Keratinocyte (primary cell): ENCODE measurements at regions not wholly inside any gene's neighbourhood (a gene's known extent, or its start where the extent isn't known, plus 50 kb on each side); places are given as distances from the start of the nearest gene placed in this dataset.

Source experiments
- DNase-seq: peaks from one replicate; pipeline ENCODE4 v3.0.0-alpha.2; 2011; ENCODE audit warnings: low read depth, missing footprints, low spot score
- FAIRE-seq: peaks from 2 replicates; lab custom pipeline; 2011; peaks lifted over from hg19 to GRCh38; lab: Jason Lieb, UNC
- H2AFZ ChIP-seq: 2 replicates; pipeline ENCODE4 v1.6.0; 2012; ENCODE audit warnings: low read length, control low read depth, inconsistent platforms; ENCODE audit not compliant: control insufficient read depth
- H3K27ac ChIP-seq: 2 replicates; pipeline ENCODE4 v1.5.1; 2011; ENCODE audit warnings: low read length; ENCODE audit not compliant: control insufficient read depth, insufficient read depth
- H3K27me3 ChIP-seq: 3 replicates; pipeline ENCODE4 v1.6.0; 2011; ENCODE audit warnings: low read length; ENCODE audit not compliant: control insufficient read depth, insufficient read depth; ENCODE audit errors: extremely low read depth
- H3K36me3 ChIP-seq, 2 experiments: 2 replicates in 1 of 2; 3 replicates in 1 of 2; pipeline ENCODE4 v1.5.1; 2011; ENCODE audit warnings: low read length in 2 of 2, mild to moderate bottlenecking in 1 of 2; ENCODE audit not compliant: control insufficient read depth in 2 of 2, insufficient read depth in 2 of 2; ENCODE audit errors: extremely low read depth in 1 of 2
- H3K4me1 ChIP-seq: 3 replicates; pipeline ENCODE4 v1.5.1; 2011; ENCODE audit warnings: low read length; ENCODE audit not compliant: control insufficient read depth, insufficient read depth; ENCODE audit errors: extremely low read depth
- H3K4me2 ChIP-seq: 3 replicates; pipeline ENCODE4 v1.6.0; 2011; ENCODE audit warnings: low read depth, low read length; ENCODE audit not compliant: control insufficient read depth, insufficient read depth; ENCODE audit errors: extremely low read depth
- H3K4me3 ChIP-seq, 3 experiments: fragments of 200-600 bp in 1 of 3; sonication (generic) in 1 of 3; 2 replicates in 2 of 3; 3 replicates in 1 of 3; pipeline ENCODE4 v1.5.1; 2011 to 2016; ENCODE audit warnings: low read length in 3 of 3, mild to moderate bottlenecking in 3 of 3, control low read depth in 2 of 3, inconsistent platforms in 1 of 3, low read depth in 1 of 3, mixed read lengths in 1 of 3, mixed run types in 1 of 3, moderate library complexity in 1 of 3; ENCODE audit not compliant: control insufficient read depth in 2 of 3, insufficient read depth in 2 of 3; ENCODE audit errors: extremely low read depth in 1 of 3
- H3K79me2 ChIP-seq: 2 replicates; pipeline ENCODE4 v1.6.0; 2012; ENCODE audit warnings: low read length; ENCODE audit not compliant: control insufficient read depth, insufficient read depth
- H3K9ac ChIP-seq: 3 replicates; pipeline ENCODE4 v1.6.0; 2011; ENCODE audit warnings: low read length; ENCODE audit not compliant: control insufficient read depth, insufficient read depth; ENCODE audit errors: extremely low read depth
- H3K9me1 ChIP-seq: 3 replicates; pipeline ENCODE4 v1.6.0; 2011; ENCODE audit warnings: low read length; ENCODE audit not compliant: control insufficient read depth, insufficient read depth; ENCODE audit errors: extremely low read depth
- H3K9me3 ChIP-seq: 2 replicates; pipeline ENCODE4 v1.5.1; 2012; ENCODE audit warnings: low read depth, low read length; ENCODE audit not compliant: control insufficient read depth
- H4K20me1 ChIP-seq: 3 replicates; pipeline ENCODE4 v1.6.0; 2011; ENCODE audit warnings: low read length; ENCODE audit not compliant: control insufficient read depth, insufficient read depth; ENCODE audit errors: extremely low read depth
- CTCF ChIP-seq, 3 experiments: IDR thresholded peaks in 1 of 3; conservative IDR thresholded peaks in 1 of 3; optimal IDR thresholded peaks in 1 of 3; 2 replicates in 2 of 3; 3 replicates in 1 of 3; pipeline versions ENCODE3 to v1.5.1; 2011; ENCODE audit warnings: low read length in 3 of 3, mild to moderate bottlenecking in 3 of 3, moderate library complexity in 2 of 3, control low read depth in 1 of 3, inconsistent platforms in 1 of 3; ENCODE audit not compliant: insufficient read depth in 2 of 3; ENCODE audit errors: extremely low read depth in 1 of 3
- EZH2 ChIP-seq: IDR thresholded peaks from one replicate; pipeline ENCODE4 v1.6.1; 2012; ENCODE audit warnings: inconsistent platforms, mild to moderate bottlenecking, low read length, moderate library complexity
- dilution Hi-C: fragments of 300-500 bp; cut with MboI; formaldehyde crosslinking; loops from one replicate; pipeline ENCODE4 v1.7.0; 2020; ENCODE audit warnings: low sequenced_read_pairs; ENCODE audit not compliant: extremely low pct_ligation_motif_present

GRCh38 chr4:156620786-156621185 is 350.8 kb downstream of the PDGFC start:
- Histone ChIP-seq H3K4me3 (no peak overlapping the region), H3K79me2 (no peaks in the 10 kb centered on the region), H3K9me1 (no peaks in the 10 kb centered on the region), H3K27ac (no peak overlapping the region), H3K9me3 (no peaks in the 10 kb centered on the region), H4K20me1 (no peaks in the 10 kb centered on the region), H3K27me3 (no peaks in the 10 kb centered on the region), H2AFZ (no peak overlapping the region), H3K9ac (no peak overlapping the region), H3K36me3 (no peaks in the 10 kb centered on the region), H3K4me2 (no peak overlapping the region), H3K4me1 (no peaks in the 10 kb centered on the region)
- dilution Hi-C loops: no loop called here
- DNase-seq: no peak
- FAIRE-seq: no peak
- TF ChIP-seq EZH2: no peak
- no peak for TF ChIP-seq CTCF (optimal IDR thresholded peaks at IDR 0.05 in 1 of 3, IDR thresholded peaks at IDR 0.05 in 1 of 3, conservative IDR thresholded peaks at IDR 0.05 in 1 of 3; ENCODE audit: extremely low read depth in 1 of 3, insufficient read depth in 2 of 3, low read length in 3 of 3)

GRCh38 chr4:156619154-156619934 is 352.3 kb downstream of the PDGFC start:
- Histone ChIP-seq H3K27ac (no peak overlapping the region), H3K9me1 (no peaks in the 10 kb centered on the region), H3K79me2 (no peaks in the 10 kb centered on the region), H3K4me3 (no peak overlapping the region), H2AFZ (no peak overlapping the region), H3K4me2 (no peak overlapping the region), H3K9ac (no peak overlapping the region), H4K20me1 (no peaks in the 10 kb centered on the region), H3K27me3 (no peaks in the 10 kb centered on the region), H3K4me1 (no peaks in the 10 kb centered on the region), H3K9me3 (no peaks in the 10 kb centered on the region), H3K36me3 (no peaks in the 10 kb centered on the region)
- no peak for FAIRE-seq
- dilution Hi-C loops: no loop called here
- no peak for DNase-seq
- TF ChIP-seq CTCF (optimal IDR thresholded peaks at IDR 0.05 in 1 of 3, IDR thresholded peaks at IDR 0.05 in 1 of 3, conservative IDR thresholded peaks at IDR 0.05 in 1 of 3; ENCODE audit: extremely low read depth in 1 of 3, insufficient read depth in 2 of 3, low read length in 3 of 3): no peak
